Peyer's patch (tissue), 4 donors: ENCODE measurements at regions not wholly inside any gene's neighbourhood (a gene's known extent, or its start where the extent isn't known, plus 50 kb on each side); places are given as distances from the start of the nearest gene placed in this dataset.
"Not testable (repeated sequence)": the region's sequence is repeated elsewhere in the genome, so short reads cannot be mapped to it uniquely, and the experiment has no call there.

Source experiments
- DNase-seq, 3 donors: peaks; one replicate each; pipeline ENCODE4 v3.0.0-alpha.2; 2017 to 2019
- H3K27ac ChIP-seq, 4 donors: fragments of 200-600 bp; sonication (generic); one replicate each; pipeline ENCODE4 v1.5.1; 2016 to 2019
- H3K27me3 ChIP-seq, 2 donors: fragments of 200-600 bp; sonication (generic); one replicate each; pipeline ENCODE4 v1.5.1; 2019
- H3K36me3 ChIP-seq, 3 donors: fragments of 200-600 bp; sonication (generic); one replicate each; pipeline ENCODE4 v1.5.1; 2016 to 2019
- H3K4me1 ChIP-seq, 4 donors: fragments of 200-600 bp; sonication (generic); one replicate each; pipeline ENCODE4 v1.5.1; 2016 to 2019
- H3K4me3 ChIP-seq, 4 donors: fragments of 200-600 bp; sonication (generic); 1 replicate in 3 of 4; 2 replicates in 1 of 4; pipeline ENCODE4 v1.5.1; 2016 to 2019; ENCODE audit warnings: mild to moderate bottlenecking in 1 of 4
- H3K9me3 ChIP-seq, 4 donors: fragments of 200-600 bp; sonication (generic); one replicate each; pipeline ENCODE4 v1.5.1; 2016 to 2019; ENCODE audit warnings: mild to moderate bottlenecking in 1 of 4
- CTCF ChIP-seq, 6 experiments: fragments of 450-650 bp in 4 of 6; fragments of 200-600 bp in 2 of 6; sonication (generic) in 1 of 6; IDR thresholded peaks; one replicate each; pipeline ENCODE4 v1.5.1; 2017 to 2019; ENCODE audit warnings: antibody characterized with exemption in 6 of 6, mild to moderate bottlenecking in 3 of 6, moderate library complexity in 1 of 6

GRCh38 chr4:3984796-3985195 lies 218.6 kb downstream of the ADRA2C start:
- not testable (repeated sequence) for DNase-seq, H3K4me3 ChIP-seq, H3K4me1 ChIP-seq, H3K27me3 ChIP-seq, H3K27ac ChIP-seq, H3K36me3 ChIP-seq, H3K9me3 ChIP-seq
- TF ChIP-seq CTCF (IDR thresholded peaks at IDR 0.05) = peak; percentile 22 to 70 (median 56)

- H3K36me3 ChIP-seq, DNase-seq, H3K9me3 ChIP-seq, H3K27me3 ChIP-seq, H3K27ac ChIP-seq, H3K4me1 ChIP-seq, H3K4me3 ChIP-seq: not testable (repeated sequence)
Measured at GRCh38 chr4:3986412-3986811, 220.2 kb downstream of the ADRA2C start.

GRCh38 chr4:3997386-3997785 lies 229.3 kb downstream of the OTOP1 start:
- not testable (repeated sequence) for H3K27me3 ChIP-seq, H3K36me3 ChIP-seq, H3K27ac ChIP-seq, H3K4me1 ChIP-seq, H3K4me3 ChIP-seq, DNase-seq, H3K9me3 ChIP-seq

- not testable (repeated sequence) for H3K4me3 ChIP-seq, H3K9me3 ChIP-seq, H3K27ac ChIP-seq, H3K27me3 ChIP-seq, DNase-seq, H3K36me3 ChIP-seq, H3K4me1 ChIP-seq
Measured at GRCh38 chr4:4004036-4004435, 222.7 kb downstream of the OTOP1 start.

GRCh38 chr4:4004702-4005101 lies 222.0 kb downstream of the OTOP1 start:
- H3K36me3 ChIP-seq, H3K27ac ChIP-seq, H3K4me3 ChIP-seq, H3K9me3 ChIP-seq, DNase-seq, H3K4me1 ChIP-seq, H3K27me3 ChIP-seq: not testable (repeated sequence)

GRCh38 chr4:4006356-4006755 lies 220.4 kb downstream of the OTOP1 start:
- not testable (repeated sequence) for H3K36me3 ChIP-seq, H3K4me3 ChIP-seq, H3K27me3 ChIP-seq, H3K4me1 ChIP-seq, DNase-seq, H3K9me3 ChIP-seq, H3K27ac ChIP-seq

GRCh38 chr4:4019071-4019470 lies 207.7 kb downstream of the OTOP1 start:
- not testable (repeated sequence) for H3K36me3 ChIP-seq, H3K27me3 ChIP-seq, H3K9me3 ChIP-seq, H3K4me3 ChIP-seq, H3K27ac ChIP-seq, H3K4me1 ChIP-seq
- peak in 1 of 3 donors; percentile 48 for DNase-seq

- DNase-seq, H3K4me3 ChIP-seq, H3K4me1 ChIP-seq, H3K36me3 ChIP-seq, H3K9me3 ChIP-seq, H3K27ac ChIP-seq, H3K27me3 ChIP-seq: not testable (repeated sequence)
Measured at GRCh38 chr4:4021161-4021560, 205.6 kb downstream of the OTOP1 start.

- not testable (repeated sequence) for H3K27ac ChIP-seq, H3K36me3 ChIP-seq, H3K9me3 ChIP-seq, H3K4me1 ChIP-seq, DNase-seq, H3K4me3 ChIP-seq, H3K27me3 ChIP-seq
Measured at GRCh38 chr4:4026708-4027107, 200.0 kb downstream of the OTOP1 start.

GRCh38 chr4:4028752-4029151 lies 198.0 kb downstream of the OTOP1 start:
- not testable (repeated sequence) for H3K27ac ChIP-seq, H3K9me3 ChIP-seq, H3K36me3 ChIP-seq, H3K4me3 ChIP-seq, H3K27me3 ChIP-seq, H3K4me1 ChIP-seq, DNase-seq

GRCh38 chr4:4030509-4030908 lies 196.2 kb downstream of the OTOP1 start:
- not testable (repeated sequence) for H3K27me3 ChIP-seq, H3K4me3 ChIP-seq, H3K27ac ChIP-seq, H3K4me1 ChIP-seq, H3K9me3 ChIP-seq, DNase-seq, H3K36me3 ChIP-seq

GRCh38 chr4:4031446-4032135 lies 195.1 kb downstream of the OTOP1 start:
- not testable (repeated sequence) for DNase-seq, H3K4me1 ChIP-seq, H3K27ac ChIP-seq, H3K27me3 ChIP-seq, H3K4me3 ChIP-seq, H3K36me3 ChIP-seq, H3K9me3 ChIP-seq

GRCh38 chr4:4032364-4032763 lies 194.4 kb downstream of the OTOP1 start:
- not testable (repeated sequence) for DNase-seq, H3K4me1 ChIP-seq, H3K36me3 ChIP-seq, H3K27me3 ChIP-seq, H3K9me3 ChIP-seq
- peak overlapping the region in 3 of 4 donors; percentile 13 to 84 (median 26) for H3K27ac ChIP-seq
- peak overlapping the region in 2 of 4 donors; percentile 35 to 52 for H3K4me3 ChIP-seq

- peak overlapping the region in 2 of 4 donors; percentile 35 to 52 for H3K4me3 ChIP-seq
- peak in 1 of 3 donors; percentile 53 for DNase-seq
- peak overlapping the region in 3 of 4 donors; percentile 13 to 84 (median 26) for H3K27ac ChIP-seq
- not testable (repeated sequence) for H3K4me1 ChIP-seq, H3K27me3 ChIP-seq, H3K9me3 ChIP-seq, H3K36me3 ChIP-seq
Measured at GRCh38 chr4:4032801-4033605, 193.7 kb downstream of the OTOP1 start.
